Central memory CD8-positive, alpha-beta T cell (primary cell): ENCODE measurements at regions not wholly inside any gene's neighbourhood (a gene's known extent, or its start where the extent isn't known, plus 50 kb on each side); places are given as distances from the start of the nearest gene placed in this dataset.

Experiments
- ATAC-seq: fragments of 150-1000 bp; cut with Tn5 transposase; replicated peaks from 2 replicates; pipeline ENCODE4 v1.10.0; 2022; ENCODE audit warnings: mild to moderate bottlenecking, moderate FRiP score, moderate number of reproducible peaks; ENCODE audit not compliant: poor library complexity, severe bottlenecking; ENCODE audit errors: extremely low read depth
- DNase-seq, 2 donors: peaks; one replicate each; pipeline ENCODE4 v3.0.0; 2021; ENCODE audit warnings: low spot score in 2 of 2
- H3K27ac Mint-ChIP-seq: one replicate; pipeline ENCODE4 v1.8.0; 2022; ENCODE audit warnings: low read depth, mild to moderate bottlenecking, moderate library complexity, mixed read lengths
- H3K27me3 Mint-ChIP-seq: one replicate; pipeline ENCODE4 v1.8.0; 2022; ENCODE audit warnings: mixed read lengths
- H3K36me3 Mint-ChIP-seq: one replicate; pipeline ENCODE4 v1.8.0; 2022; ENCODE audit warnings: mild to moderate bottlenecking, moderate library complexity, mixed read lengths; ENCODE audit not compliant: insufficient read depth
- H3K4me1 Mint-ChIP-seq: one replicate; pipeline ENCODE4 v1.8.0; 2022; ENCODE audit warnings: mixed read lengths
- H3K4me3 Mint-ChIP-seq: one replicate; pipeline ENCODE4 v1.8.0; 2022; ENCODE audit warnings: mild to moderate bottlenecking, moderate library complexity, mixed read lengths
- H3K9me3 Mint-ChIP-seq: one replicate; pipeline ENCODE4 v1.8.0; 2022; ENCODE audit warnings: mixed read lengths

DNA sequence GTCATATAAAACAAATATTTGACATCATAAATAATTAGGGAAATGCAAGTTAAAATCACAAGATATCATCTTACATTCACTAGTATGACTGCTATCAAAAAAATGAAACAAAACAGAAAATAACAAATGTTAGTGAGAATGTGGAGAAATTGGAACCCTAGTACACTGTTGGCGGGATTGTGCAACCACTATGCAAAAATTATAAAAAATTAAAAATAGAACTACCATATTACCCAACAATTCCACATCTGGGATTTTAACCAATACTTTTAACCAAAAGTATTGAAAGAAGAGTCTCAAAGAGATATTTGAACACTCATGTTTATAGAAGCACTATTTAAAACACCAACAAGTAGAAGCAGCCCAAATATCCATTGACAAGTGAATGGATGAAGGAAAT lies 797.2 kb upstream of the ADAMTS5 start:
- H3K36me3 Mint-ChIP-seq: peaks cover 1% of the 10 kb centered on the region
- no peaks in the 10 kb centered on the region for H3K27me3 Mint-ChIP-seq
- no peak overlapping the region for H3K4me3 Mint-ChIP-seq
- no peaks in the 10 kb centered on the region for H3K4me1 Mint-ChIP-seq
- H3K9me3 Mint-ChIP-seq: peaks cover 12% of the 10 kb centered on the region
- DNase-seq (no peak), ATAC-seq (no peak)
- no peak overlapping the region for H3K27ac Mint-ChIP-seq

DNA sequence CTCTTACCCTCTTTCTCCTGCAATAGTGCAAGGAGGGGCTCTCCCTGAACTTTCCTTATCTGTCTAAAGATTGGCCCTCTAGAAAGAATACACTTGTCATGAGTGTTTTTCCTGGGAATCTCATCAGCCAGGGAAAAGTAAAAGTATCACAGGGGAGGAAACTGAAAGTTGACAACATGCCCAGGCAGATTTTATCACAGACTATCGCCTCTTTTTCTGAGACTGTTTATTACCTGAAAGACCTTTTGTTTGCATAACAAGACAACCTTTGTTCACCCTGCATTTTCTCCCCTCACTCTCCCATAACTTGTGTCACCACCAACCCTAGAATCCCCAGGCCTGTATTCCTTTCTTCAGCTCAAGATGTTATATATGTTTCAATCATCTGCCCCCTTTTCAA lies 794.7 kb upstream of the ADAMTS5 start:
- no peak overlapping the region for H3K27ac Mint-ChIP-seq
- H3K4me1 Mint-ChIP-seq: no peaks in the 10 kb centered on the region
- DNase-seq (no peak), ATAC-seq (no peak)
- no peak overlapping the region for H3K4me3 Mint-ChIP-seq
- peaks cover 1% of the 10 kb centered on the region for H3K36me3 Mint-ChIP-seq
- H3K27me3 Mint-ChIP-seq: no peaks in the 10 kb centered on the region
- peaks cover 7% of the 10 kb centered on the region for H3K9me3 Mint-ChIP-seq

DNA sequence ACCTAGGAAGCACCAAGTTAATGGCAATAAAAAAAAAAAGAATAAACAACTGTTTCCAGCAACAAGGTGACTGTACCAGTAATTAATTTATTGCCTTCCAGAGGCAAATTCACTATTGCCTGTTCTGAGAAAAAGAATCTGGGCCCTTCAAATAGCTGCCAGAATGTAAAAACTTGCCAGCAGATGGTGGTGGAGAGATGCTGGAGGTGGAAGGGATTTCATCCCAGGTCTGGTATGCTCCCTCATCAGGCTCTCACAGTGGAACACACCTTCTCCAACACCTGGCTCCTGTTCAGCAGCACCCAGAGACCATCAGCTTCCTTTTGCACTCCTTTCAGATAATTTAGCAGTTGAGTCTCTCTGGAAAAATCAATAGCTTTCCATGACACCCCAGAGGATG lies 792.9 kb upstream of the ADAMTS5 start:
- H3K36me3 Mint-ChIP-seq: peaks cover 1% of the 10 kb centered on the region
- H3K4me1 Mint-ChIP-seq: no peaks in the 10 kb centered on the region
- peaks cover 7% of the 10 kb centered on the region for H3K9me3 Mint-ChIP-seq
- H3K27ac Mint-ChIP-seq: no peak overlapping the region
- ATAC-seq (no peak), DNase-seq (no peak)
- no peaks in the 10 kb centered on the region for H3K27me3 Mint-ChIP-seq
- no peak overlapping the region for H3K4me3 Mint-ChIP-seq

DNA sequence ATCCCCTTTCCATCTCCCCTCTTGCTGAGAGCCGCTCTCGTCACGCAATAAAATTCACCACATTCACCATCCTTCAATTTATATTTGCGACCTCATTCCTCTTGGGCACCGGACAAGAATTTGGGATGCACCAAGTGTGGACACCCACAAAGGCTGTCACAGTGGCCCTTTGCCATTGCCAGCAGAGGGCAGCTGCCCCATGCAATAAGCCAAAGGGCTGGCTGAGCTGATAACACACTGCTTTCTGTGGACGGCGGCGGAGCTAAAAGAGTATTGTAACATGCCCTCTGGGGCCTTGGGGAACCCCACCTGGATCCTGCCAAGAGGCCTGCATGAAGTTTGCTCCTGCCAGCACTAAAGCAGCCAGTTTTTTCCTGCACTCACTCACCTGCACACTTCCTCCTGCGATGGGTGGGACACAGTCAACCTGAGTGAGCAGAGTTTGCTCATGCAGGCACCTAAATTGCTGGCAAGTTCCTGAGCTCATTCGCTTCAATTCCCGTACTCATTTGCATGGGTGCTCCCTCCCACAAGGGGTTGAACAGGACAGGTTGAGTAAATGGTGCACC lies 792.3 kb upstream of the ADAMTS5 start:
- ATAC-seq (no peak), DNase-seq (no peak)
- H3K9me3 Mint-ChIP-seq: peaks cover 7% of the 10 kb centered on the region
- H3K27ac Mint-ChIP-seq: no peak overlapping the region
- H3K4me3 Mint-ChIP-seq: no peak overlapping the region
- peaks cover 1% of the 10 kb centered on the region for H3K36me3 Mint-ChIP-seq
- H3K27me3 Mint-ChIP-seq: no peaks in the 10 kb centered on the region
- no peaks in the 10 kb centered on the region for H3K4me1 Mint-ChIP-seq

DNA sequence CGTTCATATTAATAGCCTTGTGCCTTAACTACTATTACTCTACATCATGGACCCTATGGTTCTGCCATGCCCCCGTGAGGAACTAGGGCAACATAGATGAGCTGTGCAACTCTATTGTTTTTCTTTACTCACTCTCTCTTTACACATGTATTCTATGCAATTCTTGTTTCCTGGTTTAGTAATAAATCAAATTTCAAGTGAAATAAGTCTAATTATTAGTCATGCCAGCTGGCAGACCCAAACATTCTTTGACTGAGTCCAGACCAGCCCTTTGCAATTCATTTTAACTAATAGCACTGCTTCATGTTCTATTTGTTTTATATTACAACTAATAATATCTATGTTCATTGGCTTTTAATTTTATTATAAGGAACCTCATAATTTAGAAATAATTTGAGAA lies 789.3 kb upstream of the ADAMTS5 start:
- H3K4me3 Mint-ChIP-seq: no peak overlapping the region
- H3K4me1 Mint-ChIP-seq: no peaks in the 10 kb centered on the region
- no peaks in the 10 kb centered on the region for H3K27me3 Mint-ChIP-seq
- H3K36me3 Mint-ChIP-seq: no peaks in the 10 kb centered on the region
- ATAC-seq (no peak), DNase-seq (no peak)
- no peak overlapping the region for H3K27ac Mint-ChIP-seq
- no peaks in the 10 kb centered on the region for H3K9me3 Mint-ChIP-seq

DNA sequence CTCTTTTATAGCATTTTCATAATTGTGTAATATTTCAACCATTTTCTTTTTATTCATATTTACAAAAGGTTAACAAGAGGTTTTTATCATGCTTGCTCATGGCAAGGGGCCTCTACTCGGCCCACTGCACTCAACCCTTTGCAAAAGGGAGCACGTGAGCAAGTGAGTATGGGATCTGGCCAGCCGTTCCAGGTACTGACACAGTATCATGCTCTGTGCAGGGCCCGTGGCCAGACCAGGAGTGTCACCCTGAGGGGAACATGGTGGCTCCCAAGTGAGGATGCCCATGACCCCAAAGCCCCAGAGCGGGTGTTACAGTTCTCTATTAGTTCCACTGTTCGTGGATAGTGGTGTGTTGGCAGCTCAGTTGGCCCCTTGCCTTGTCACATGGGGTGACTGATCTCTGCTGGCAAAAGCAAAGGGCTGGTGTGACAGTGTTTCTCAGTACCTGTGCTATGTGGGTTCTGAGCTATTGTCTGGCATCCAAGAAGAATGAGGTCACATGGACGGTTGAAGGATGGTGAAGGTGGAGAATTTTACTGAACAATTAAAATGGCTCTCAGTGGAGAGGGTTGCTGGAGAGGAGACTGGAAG lies 777.2 kb upstream of the ADAMTS5 start:
- ATAC-seq: no peak
- Mint-ChIP-seq H3K4me3 (no peak overlapping the region), H3K9me3 (peaks cover 35% of the 10 kb centered on the region), H3K27ac (no peak overlapping the region), H3K27me3 (no peaks in the 10 kb centered on the region), H3K36me3 (peaks cover 2% of the 10 kb centered on the region), H3K4me1 (no peaks in the 10 kb centered on the region)
- no peak for DNase-seq

DNA sequence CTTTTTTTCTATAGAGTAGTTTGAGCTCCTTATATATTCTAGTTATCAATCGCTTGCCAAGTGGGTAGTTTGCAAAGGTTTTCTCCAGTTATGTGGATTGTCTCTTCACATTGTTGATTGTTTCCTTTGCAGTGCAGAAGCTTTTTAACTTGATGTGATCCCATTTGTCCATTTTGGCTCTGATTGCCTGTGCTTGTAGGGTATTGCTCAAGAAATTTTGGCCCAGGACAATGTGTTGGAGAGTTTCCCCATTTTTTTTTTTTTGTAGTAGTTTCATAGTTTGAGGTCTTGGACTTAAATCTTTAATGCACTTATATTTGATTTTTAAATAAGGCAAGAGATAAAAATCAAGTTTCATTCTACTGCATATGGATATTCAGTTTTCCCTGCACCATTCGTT lies 774.8 kb upstream of the ADAMTS5 start:
- no peak for DNase-seq
- Mint-ChIP-seq H3K27ac (no peak overlapping the region), H3K4me1 (no peaks in the 10 kb centered on the region), H3K36me3 (peaks cover 2% of the 10 kb centered on the region), H3K27me3 (no peaks in the 10 kb centered on the region), H3K4me3 (no peak overlapping the region), H3K9me3 (peaks cover 27% of the 10 kb centered on the region)
- ATAC-seq: no peak

DNA sequence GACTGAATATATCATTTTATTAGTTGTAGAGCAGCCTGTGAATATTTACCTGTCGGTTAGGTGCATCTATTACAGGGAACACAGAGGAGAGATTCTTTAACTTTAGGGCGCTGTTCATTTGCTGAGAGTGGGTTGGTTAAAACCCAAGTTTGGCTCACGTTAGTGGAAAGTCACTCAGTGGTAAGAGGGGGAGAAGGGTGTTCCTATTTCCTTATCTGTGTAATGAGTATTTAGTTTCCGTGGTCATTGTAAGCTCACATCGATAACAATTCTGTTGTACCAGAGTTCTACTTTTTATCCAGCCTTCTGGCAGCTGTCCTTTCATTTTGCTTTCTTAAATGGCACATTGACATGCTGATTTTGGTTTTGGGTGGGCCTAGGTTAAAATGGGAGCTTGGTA lies 773.2 kb upstream of the ADAMTS5 start:
- Mint-ChIP-seq H3K4me1 (no peaks in the 10 kb centered on the region), H3K27ac (no peak overlapping the region), H3K27me3 (no peaks in the 10 kb centered on the region), H3K9me3 (peaks cover 30% of the 10 kb centered on the region), H3K4me3 (no peak overlapping the region), H3K36me3 (peaks cover 2% of the 10 kb centered on the region)
- no peak for DNase-seq
- no peak for ATAC-seq

DNA sequence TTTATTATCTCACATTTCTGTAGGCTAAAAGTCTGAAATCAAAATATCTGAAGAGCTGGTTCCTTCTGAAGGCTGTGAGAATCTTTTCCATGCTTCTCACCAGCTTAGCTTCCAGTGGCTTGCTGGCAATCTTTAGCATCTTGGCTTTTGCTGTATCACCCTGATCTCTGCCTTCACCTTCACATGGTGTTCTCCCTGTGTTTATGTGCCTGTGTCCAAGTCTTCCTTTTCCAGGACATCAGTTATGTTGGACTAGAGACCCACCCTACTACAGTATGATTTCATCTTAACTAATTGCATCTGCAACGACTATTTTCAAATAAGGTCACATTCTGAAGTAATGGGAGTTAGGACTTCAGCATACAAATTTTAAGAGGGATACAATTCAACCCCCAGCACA lies 772.3 kb upstream of the ADAMTS5 start:
- Mint-ChIP-seq H3K27me3 (no peaks in the 10 kb centered on the region), H3K4me3 (no peak overlapping the region), H3K9me3 (peaks cover 29% of the 10 kb centered on the region), H3K4me1 (no peaks in the 10 kb centered on the region), H3K27ac (no peak overlapping the region), H3K36me3 (peaks cover 2% of the 10 kb centered on the region)
- DNase-seq: no peak
- no peak for ATAC-seq

DNA sequence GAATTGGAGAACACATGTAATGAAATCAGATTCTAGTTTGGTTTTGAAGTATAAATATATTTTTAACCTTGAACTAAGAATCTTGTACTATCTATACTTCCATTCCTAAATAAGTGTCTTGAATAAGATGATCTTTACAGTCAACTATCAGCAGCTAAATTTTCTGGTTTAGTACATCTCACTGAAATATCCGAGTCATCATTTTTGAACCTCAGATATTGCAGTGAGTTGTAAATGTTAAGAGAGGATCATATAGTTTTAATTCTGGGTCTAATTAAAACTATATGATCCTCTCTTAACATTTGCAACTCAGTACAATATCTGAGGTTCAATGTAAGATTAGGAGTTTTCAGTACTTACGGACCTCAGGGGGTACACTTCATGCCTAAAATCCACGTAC lies 768.8 kb upstream of the ADAMTS5 start:
- no peak for DNase-seq
- Mint-ChIP-seq H3K4me3 (no peak overlapping the region), H3K9me3 (peaks cover 12% of the 10 kb centered on the region), H3K4me1 (no peaks in the 10 kb centered on the region), H3K27me3 (no peaks in the 10 kb centered on the region), H3K27ac (no peak overlapping the region), H3K36me3 (no peaks in the 10 kb centered on the region)
- no peak for ATAC-seq

DNA sequence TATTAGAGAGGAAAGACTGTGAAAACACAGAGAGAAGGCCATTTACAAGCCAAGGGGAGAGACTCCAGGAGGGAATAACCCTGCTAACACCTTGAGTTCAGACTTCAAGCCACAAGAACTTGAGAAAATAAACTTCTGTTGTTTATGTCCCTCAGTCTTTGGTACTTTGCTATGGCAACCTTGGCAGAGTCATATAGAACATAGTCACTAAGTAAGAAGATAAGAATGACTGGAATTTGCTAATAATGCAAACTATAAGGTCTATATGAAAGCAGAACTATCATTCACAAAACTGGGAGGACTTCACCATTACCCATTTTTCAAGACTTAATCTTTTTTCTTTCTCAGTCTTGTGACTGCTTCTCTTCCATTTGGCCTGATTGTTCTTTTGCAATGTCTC lies 767.3 kb upstream of the ADAMTS5 start:
- no peak for DNase-seq

DNA sequence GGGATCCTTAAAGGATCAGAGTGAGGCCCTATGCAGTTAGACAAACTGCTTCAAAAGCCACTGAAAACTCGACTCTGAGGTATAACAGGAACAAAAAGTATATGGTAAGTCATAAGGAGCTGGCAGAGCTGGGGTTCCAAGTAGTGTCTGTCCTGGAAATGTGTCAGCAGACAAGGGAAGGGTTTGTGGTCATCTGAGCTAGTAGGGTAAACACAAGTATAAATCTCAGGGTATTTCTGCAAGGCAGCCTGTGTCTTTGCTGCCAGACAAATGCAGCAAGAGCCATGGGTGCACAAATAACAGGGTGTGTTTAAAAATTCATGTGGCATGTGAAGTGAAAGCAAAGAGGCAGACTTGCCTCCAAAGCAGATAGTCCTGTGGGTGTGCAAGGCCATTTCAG lies 759.0 kb upstream of the ADAMTS5 start:
- DNase-seq (no peak), ATAC-seq (no peak)
- H3K27me3 Mint-ChIP-seq: no peaks in the 10 kb centered on the region
- H3K9me3 Mint-ChIP-seq: peaks cover 15% of the 10 kb centered on the region
- H3K36me3 Mint-ChIP-seq: no peaks in the 10 kb centered on the region
- no peaks in the 10 kb centered on the region for H3K4me1 Mint-ChIP-seq
- no peak overlapping the region for H3K4me3 Mint-ChIP-seq
- no peak overlapping the region for H3K27ac Mint-ChIP-seq

More for the DNA sequence above, 767.3 kb upstream of the ADAMTS5 start:
- ATAC-seq: no peak
- H3K36me3 Mint-ChIP-seq: no peaks in the 10 kb centered on the region
- peaks cover 5% of the 10 kb centered on the region for H3K9me3 Mint-ChIP-seq
- H3K27ac Mint-ChIP-seq: no peak overlapping the region
- no peaks in the 10 kb centered on the region for H3K4me1 Mint-ChIP-seq
- no peaks in the 10 kb centered on the region for H3K27me3 Mint-ChIP-seq
- no peak overlapping the region for H3K4me3 Mint-ChIP-seq

DNA sequence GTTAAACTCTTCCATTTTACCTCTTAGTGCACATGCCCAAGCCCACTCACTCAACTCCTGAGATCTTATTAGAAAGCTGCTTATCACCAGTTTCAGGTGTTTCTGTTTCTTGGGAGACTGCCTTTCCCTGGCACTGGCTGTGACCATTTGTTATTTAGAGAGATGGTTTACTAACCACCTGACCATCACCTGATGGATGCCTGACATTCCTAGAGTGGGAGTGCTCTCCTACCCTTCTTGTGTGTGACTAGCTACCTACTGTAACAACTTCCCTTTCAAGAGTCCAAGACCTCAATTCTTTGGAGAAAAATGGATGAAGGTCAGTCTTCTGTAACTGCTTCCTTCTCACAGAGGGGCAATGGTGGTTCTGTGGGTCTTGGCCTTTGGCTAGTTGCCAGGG lies 755.2 kb upstream of the ADAMTS5 start:
- DNase-seq (no peak), ATAC-seq (no peak)
- Mint-ChIP-seq H3K27me3 (no peaks in the 10 kb centered on the region), H3K9me3 (peaks cover 14% of the 10 kb centered on the region), H3K27ac (no peak overlapping the region), H3K4me1 (no peaks in the 10 kb centered on the region), H3K36me3 (no peaks in the 10 kb centered on the region), H3K4me3 (no peak overlapping the region)
